HG02610 (cell line): ENCODE measurements at regions not wholly inside any gene's neighbourhood (a gene's known extent, or its start where the extent isn't known, plus 50 kb on each side); places are given as distances from the start of the nearest gene placed in this dataset.

ENCODE experiments used
- ATAC-seq: cut with Tn5 transposase; IDR thresholded peaks from one replicate; pipeline ENCODE4 v1.9.1; 2021; ENCODE audit warnings: mild to moderate bottlenecking, moderate library complexity; ENCODE audit not compliant: unreplicated experiment

- no peak for ATAC-seq
These were observed 57.1 kb upstream of the RNF152 start for GRCh38 chr18:61949946-61950345.

GRCh38 chr18:61948846-61949438 is 56.1 kb upstream of the RNF152 start:
- ATAC-seq, result no peak

GRCh38 chr18:61948281-61948741 is 55.5 kb upstream of the RNF152 start:
- ATAC-seq, result no peak

GRCh38 chr18:61946449-61946848 is 53.6 kb upstream of the RNF152 start:
- no peak for ATAC-seq

- ATAC-seq, result no peak
These were observed 50.6 kb upstream of the RNF152 start for GRCh38 chr18:61943175-61943964.
